HG03039 (cell line): ENCODE measurements at regions not wholly inside any gene's neighbourhood (a gene's known extent, or its start where the extent isn't known, plus 50 kb on each side); places are given as distances from the start of the nearest gene placed in this dataset.
"Not testable (repeated sequence)": the region's sequence is repeated elsewhere in the genome, so short reads cannot be mapped to it uniquely, and the experiment has no call there.

Source experiments
- ATAC-seq: cut with Tn5 transposase; IDR thresholded peaks from one replicate; pipeline ENCODE4 v1.9.1; 2021; ENCODE audit warnings: mild to moderate bottlenecking, moderate library complexity; ENCODE audit not compliant: unreplicated experiment

- not testable (repeated sequence) for ATAC-seq
Measured at GRCh38 chr1:72983011-72983410, 700.7 kb upstream of the NEGR1 start.

- ATAC-seq: no peak
Measured at GRCh38 chr1:72969461-72969860, 687.1 kb upstream of the NEGR1 start.

DNA sequence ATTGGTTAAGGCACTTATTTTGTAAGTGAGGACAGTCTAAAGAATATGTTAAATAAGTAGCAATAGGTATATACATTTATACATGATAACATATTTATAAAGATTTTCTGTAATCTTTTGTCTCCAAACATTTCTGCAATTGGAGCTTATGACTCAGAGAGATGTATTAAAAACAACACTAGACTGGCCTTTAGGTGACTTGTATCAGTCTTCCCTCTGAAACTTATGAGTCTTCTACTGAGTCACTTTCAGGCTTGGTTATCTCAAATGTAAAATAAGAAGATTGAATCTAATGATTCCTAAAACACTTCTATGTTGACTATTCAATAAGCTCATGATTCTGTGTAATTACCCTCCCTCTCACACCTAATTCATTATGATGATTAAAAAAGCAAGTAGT is 672.6 kb upstream of the NEGR1 start:
- no peak for ATAC-seq

DNA sequence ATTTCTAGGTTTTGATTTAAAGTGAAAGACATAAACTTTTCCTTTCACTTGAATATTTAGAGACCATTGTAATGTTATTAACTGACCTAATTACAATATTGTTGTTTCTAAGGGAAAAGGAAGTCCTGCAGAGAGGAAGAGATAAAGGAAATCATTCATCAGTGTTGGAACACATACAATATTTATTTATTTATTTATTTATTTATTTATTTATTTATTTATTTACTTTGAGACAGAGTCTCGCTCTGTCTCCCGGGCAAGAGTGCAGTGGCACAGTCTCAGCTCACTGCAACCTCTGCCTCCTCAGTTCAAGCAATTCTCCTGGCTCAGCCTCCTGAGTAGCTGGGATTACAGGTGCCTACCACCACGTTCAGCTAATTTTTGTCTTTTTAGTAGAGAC is 668.6 kb upstream of the NEGR1 start:
- not testable (repeated sequence) for ATAC-seq

DNA sequence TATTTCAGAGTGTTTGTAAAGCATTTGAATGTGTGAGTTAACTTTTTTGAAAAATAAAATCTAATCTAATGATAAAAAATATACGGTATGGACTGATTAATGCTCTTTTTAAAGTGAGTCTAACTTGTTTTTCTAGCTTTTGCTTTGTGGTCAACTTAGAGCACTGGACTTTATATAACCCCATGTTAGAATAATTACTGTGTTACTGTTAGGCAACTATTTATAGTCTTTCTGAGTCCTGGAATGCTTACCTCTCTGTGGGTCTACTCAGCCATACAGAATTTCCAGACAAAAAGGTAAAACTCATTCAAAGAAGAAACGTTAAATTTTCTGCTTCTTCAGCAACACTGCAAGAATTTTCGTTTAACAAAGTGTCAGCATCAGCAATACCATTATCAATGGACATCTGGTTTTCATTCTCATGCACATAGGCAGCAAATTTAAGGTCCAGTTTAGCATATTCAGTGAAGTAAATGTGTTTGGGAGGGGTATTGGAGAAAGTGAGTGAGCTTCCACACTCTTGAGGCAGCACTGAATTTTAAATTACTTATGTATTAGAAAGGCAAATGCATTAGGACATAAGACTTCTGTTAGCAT is 664.7 kb upstream of the NEGR1 start:
- no peak for ATAC-seq

DNA sequence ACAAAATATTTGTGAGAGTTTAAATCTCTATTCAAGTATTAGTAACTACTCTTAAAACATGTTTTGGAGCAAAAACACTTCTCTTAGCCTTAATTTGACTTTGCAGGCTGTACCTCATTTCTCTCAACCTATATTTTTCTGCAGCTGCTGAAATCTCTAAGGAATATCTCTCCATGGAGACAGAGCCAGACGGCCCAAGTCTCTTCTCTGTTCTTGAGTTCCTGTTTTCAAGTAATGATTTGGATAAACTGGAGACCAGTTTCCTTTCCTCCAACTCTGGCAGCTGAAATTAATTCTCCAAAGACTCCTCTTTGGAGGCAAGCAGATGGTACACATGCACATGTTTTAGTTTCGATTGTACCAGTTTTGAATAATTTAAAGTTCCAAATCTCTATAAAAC is 659.7 kb upstream of the NEGR1 start:
- no peak for ATAC-seq

DNA sequence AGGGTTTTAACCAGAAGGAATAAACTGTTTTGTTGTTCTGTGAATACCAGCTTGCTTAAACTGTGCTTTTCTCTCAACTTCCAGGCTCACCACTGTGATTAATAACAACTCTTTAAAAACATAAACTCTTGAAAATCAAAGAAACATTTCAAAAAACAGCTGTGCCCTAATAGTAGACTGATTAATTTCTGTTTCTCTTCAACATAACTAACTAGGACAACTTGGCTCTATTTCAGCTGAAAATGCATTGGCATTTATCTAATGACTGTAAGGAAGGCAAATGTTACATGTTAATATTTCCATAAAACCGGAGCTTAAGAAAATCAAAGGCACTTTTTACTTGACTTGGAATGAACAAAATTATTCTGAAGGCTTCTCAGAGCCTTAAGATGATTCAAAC is 656.1 kb upstream of the NEGR1 start:
- no peak for ATAC-seq

GRCh38 chr1:72937905-72938304 is 655.6 kb upstream of the NEGR1 start:
- no peak for ATAC-seq

GRCh38 chr1:72936942-72937341 is 654.6 kb upstream of the NEGR1 start:
- ATAC-seq: no peak

DNA sequence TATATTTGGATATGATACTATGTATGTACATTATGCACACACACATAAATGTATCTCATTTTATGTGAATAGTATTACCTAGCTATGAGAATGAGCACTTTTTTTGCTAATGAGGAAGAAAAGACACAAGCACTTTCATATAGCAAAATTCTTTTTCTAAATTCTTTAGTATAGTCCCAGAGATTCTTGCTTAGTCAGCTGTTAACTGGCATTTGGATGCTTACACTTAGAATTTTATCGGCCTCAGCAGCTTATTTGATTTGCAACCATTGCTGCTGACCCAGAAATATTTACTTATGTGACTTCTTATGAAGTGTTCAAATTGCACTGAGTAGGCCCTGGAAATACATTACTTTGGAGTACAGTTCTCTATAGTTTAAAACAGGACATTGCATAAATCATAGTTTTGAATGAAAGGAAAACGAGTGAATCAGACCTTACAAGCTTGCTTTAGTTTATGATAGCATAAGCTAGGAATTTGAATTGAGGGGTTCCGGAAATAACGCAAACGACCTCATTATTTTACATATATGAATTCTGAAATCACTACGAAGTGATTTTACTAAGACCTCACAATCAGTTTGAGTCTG is 653.9 kb upstream of the NEGR1 start:
- no peak for ATAC-seq

DNA sequence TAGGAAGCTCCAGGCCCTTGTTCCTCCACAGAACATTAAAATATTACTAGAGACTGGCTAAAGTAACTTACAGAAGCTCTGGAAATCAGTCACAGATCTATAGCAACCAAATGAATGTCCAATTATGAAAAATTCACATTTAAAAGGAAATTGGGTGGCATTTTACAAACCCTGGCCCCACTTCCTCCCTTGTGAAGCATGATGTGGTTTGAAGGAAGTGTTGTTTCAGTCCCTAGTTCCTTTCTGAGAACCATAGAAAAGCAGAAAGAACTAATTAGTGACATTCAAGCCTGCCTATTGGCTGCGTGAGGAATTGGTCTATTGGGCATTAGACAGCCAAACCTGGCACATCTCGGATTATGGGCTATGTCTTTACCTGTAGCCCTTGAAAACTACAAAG is 649.7 kb upstream of the NEGR1 start:
- ATAC-seq: no peak

DNA sequence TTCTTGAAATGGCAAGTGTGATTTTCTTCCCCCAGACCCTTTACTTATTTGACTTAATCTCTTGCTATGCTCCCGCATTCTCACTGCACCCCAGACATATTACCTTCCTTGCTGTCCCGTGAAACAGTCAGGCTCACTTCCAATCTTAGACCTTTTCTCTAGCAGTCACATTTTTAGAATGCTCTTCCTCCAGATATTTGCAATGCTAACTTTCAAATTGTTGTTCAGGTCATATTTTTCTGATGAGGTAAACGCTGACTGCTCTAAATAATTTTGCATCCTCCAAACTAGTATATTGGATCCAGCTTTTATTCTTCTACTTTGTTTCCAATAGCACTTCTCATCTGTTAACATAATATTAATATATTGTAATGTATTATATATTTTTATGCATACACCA is 648.2 kb upstream of the NEGR1 start:
- no peak for ATAC-seq

DNA sequence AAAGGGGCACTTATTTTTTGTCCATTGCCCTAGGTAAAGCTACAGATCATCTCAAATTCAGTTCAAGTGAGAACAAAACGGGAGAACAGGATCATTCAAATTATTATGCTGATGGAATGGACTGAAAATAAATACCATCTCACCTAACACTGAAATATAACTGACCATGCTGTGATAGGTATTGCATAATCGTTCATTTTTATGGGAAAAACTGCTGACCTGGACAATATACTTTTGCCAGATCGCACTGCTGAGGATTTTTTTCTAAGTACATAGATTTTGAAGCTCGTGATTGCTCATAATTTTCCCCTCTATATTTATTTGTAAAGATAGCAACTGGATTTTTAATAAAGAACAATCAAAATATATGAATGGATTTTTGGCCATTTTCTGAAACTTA is 636.6 kb upstream of the NEGR1 start:
- ATAC-seq: no peak

GRCh38 chr1:72917920-72918319 is 635.6 kb upstream of the NEGR1 start:
- no peak for ATAC-seq

- ATAC-seq: no peak
Measured at GRCh38 chr1:72915581-72915980, 633.2 kb upstream of the NEGR1 start.

DNA sequence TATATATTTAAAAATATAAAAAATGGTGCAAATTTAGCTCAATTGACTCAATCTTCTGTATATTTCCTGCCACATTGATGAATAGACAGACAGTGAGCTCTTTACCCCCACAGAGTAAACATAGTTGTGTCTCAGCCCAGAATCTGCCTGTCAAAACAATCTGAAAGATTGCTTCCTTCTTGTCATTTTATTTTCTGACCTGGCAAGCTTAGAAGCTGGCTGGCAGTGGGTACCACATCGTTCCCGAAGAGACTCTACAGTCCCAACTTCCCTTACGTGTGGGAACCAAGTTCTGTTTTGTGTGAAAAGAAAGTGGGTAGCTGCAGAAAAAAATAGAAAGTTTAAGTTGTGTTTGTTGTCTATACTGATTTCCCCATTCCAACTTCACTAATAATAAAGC is 629.3 kb upstream of the NEGR1 start:
- no peak for ATAC-seq

- ATAC-seq: no peak
Measured at GRCh38 chr1:72896256-72896655, 613.9 kb upstream of the NEGR1 start.

DNA sequence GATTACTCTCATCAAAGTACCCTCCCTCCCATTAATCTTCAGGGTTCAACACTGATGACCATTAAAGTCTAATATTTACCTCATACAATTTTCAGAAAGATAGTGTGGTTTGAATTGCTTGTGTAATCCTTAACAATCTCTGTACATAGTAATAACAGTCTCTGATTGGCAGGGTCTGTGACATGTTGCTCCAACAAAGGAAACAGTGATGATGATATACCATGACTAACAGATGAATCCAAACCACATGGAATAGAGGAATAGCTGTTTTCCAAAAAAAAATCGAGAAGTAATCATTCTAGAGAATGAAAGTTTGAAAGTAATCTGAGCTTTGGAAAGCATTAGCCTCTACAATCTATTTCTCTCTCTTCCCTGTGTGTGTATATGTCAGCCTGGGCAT is 610.1 kb upstream of the NEGR1 start:
- ATAC-seq: no peak

GRCh38 chr1:72891976-72892375 is 609.6 kb upstream of the NEGR1 start:
- ATAC-seq: no peak

DNA sequence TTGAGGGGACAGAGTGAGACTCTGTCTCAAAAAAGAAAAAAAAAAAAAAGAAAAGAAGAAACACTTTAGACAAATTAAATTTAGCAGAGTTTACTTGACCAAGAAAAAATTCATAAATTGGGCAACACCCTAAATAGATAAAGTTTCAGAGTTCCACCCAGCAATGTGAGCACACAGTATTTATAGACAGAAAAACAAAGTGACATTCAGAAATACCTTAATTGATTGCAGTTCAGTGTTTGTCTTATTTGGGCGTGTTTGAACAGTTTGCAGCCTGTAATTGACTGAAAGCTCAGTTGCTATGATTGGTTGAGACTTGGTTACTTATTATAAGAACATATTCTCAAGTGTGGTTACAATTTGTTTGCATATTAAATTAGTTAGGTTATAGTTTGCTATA is 603.5 kb upstream of the NEGR1 start:
- ATAC-seq: no peak

DNA sequence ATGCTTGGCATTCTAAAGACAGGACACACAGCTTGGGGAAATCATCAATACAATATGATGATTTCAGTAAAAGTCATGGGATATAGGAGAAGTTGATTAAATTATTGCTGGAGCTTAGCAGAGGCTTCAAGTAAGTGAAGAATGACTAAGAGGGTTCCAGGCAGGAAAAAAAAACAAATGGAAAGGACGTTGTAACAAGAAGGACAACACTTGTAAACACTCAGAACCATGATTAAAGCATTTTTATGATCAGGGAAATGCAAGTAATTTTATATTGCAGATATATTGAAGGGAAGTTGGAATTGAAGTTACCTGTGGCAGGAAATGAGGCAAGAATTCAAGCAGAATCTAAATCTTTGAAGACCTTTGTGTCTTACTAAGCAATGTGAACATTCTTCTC is 602.7 kb upstream of the NEGR1 start:
- ATAC-seq: no peak

- no peak for ATAC-seq
Measured at GRCh38 chr1:72869873-72870272, 587.5 kb upstream of the NEGR1 start.

DNA sequence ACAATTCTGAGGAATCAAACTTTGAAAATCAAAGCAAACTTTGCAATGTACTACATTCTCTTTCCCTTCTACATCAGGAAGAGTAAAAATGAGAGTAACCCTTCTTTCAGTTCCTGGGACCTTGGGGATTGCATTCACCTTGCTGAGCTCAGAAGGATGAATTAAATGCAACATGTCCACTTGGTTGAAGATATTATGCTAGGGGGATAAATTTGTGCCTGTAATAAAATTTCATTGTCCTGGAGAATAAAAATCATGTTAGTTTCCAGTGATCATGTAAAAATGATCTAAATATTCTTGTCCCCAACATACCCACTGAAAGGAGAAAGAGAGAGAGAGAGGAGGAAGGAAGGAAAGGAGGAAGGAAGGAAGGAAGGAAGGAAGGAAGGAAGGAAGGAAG is 587.1 kb upstream of the NEGR1 start:
- no peak for ATAC-seq
